Osteoblast (primary cell): ENCODE measurements at regions not wholly inside any gene's neighbourhood (a gene's known extent, or its start where the extent isn't known, plus 50 kb on each side); places are given as distances from the start of the nearest gene placed in this dataset.
"Not testable (repeated sequence)": the region's sequence is repeated elsewhere in the genome, so short reads cannot be mapped to it uniquely, and the experiment has no call there.

ENCODE experiments used
- DNase-seq: peaks from one replicate; pipeline ENCODE4 v3.0.0; 2011; ENCODE audit warnings: low spot score, mixed read lengths; ENCODE audit not compliant: insufficient read length; ENCODE audit errors: missing footprints
- H2AFZ ChIP-seq: 2 replicates; pipeline ENCODE4 v1.6.0; 2011; ENCODE audit warnings: mild to moderate bottlenecking, low read length
- H3K27ac ChIP-seq: 2 replicates; pipeline ENCODE4 v1.5.1; 2011; ENCODE audit warnings: mild to moderate bottlenecking, low read depth, low read length, moderate library complexity
- H3K27me3 ChIP-seq: 2 replicates; pipeline ENCODE4 v1.6.0; 2012; ENCODE audit warnings: mild to moderate bottlenecking, control low read depth, inconsistent platforms, low read length, moderate library complexity; ENCODE audit not compliant: insufficient read depth
- H3K36me3 ChIP-seq: 2 replicates; pipeline ENCODE4 v1.5.1; 2011; ENCODE audit warnings: mild to moderate bottlenecking, low read length, control low read depth, moderate library complexity; ENCODE audit not compliant: insufficient read depth
- H3K4me1 ChIP-seq: 2 replicates; pipeline ENCODE4 v1.5.1; 2011; ENCODE audit warnings: mild to moderate bottlenecking, low read length, control low read depth, moderate library complexity; ENCODE audit not compliant: insufficient read depth
- H3K4me2 ChIP-seq: 2 replicates; pipeline ENCODE4 v1.6.0; 2011; ENCODE audit warnings: mild to moderate bottlenecking, low read length; ENCODE audit not compliant: insufficient read depth
- H3K4me3 ChIP-seq: fragments of 200-600 bp; sonication (generic); 3 replicates; pipeline ENCODE4 v1.5.1; 2012; ENCODE audit warnings: mild to moderate bottlenecking, low read length, inconsistent platforms; ENCODE audit not compliant: insufficient read depth
- H3K79me2 ChIP-seq: 2 replicates; pipeline ENCODE4 v1.6.0; 2012; ENCODE audit warnings: mild to moderate bottlenecking, low read length, control low read depth, inconsistent platforms; ENCODE audit not compliant: insufficient read depth
- H3K9me3 ChIP-seq: 2 replicates; pipeline ENCODE4 v1.5.1; 2011; ENCODE audit warnings: low read depth, low read length, control low read depth
- H4K20me1 ChIP-seq: 2 replicates; pipeline ENCODE4 v1.6.0; 2012; ENCODE audit warnings: mild to moderate bottlenecking, low read length, control low read depth; ENCODE audit not compliant: insufficient read depth
- TF ChIP-seq, protein P1 (sequence below): IDR thresholded peaks from 2 replicates; pipeline ENCODE4 v1.5.1; 2011; ENCODE audit warnings: mild to moderate bottlenecking, low read depth, low read length, moderate library complexity; ENCODE audit errors: extremely low read depth

DNA sequence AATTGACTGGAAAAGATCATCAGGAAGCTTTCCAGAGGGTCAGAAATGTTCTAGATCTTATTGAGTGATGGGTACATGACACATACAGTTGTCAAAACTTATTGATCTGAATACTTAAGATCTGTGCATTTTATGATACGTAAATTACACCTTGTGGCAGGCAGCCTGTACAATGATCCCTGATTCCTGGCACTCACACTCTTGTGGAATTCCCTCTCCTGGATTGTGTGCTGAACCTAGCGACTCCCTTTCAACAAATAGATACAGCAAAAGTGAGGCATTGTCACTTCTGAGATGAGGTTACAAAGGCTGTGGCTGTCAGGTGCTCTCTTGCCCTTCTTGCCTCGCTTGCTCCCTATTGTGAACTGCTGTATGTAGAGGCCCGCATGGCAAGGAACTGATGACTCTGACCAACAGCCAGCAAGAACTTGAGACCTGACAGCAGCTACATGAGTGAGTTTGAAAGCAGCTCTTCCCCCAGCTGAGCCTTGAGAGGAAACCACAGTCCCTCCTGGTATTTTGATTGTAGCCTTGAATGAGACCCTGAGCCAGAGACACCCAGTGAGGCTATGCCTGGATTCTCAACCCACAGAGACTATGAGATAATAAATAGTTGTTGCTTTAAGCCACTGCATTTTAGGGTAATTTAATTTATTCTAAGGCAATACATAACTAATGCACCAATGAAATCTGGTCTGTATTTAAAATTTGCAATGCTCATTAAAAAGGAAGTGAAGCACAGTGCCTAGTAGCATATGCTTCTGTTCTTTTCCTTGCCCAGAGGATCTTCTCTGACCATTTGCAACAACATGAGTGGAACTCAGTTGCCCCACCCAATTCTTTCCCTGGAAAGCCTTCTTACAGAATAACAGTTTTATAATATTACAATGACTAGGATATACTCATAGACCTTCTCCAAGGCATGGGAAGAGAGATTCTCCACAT, 60.5 kb upstream of the IZUMO1R start:
- Histone ChIP-seq H3K4me1 (no peaks in the 10 kb centered on the region), H4K20me1 (no peaks in the 10 kb centered on the region), H3K79me2 (no peaks in the 10 kb centered on the region), H3K4me2 (no peak overlapping the region), H3K27me3 (no peaks in the 10 kb centered on the region), H3K4me3 (no peak overlapping the region), H3K27ac (no peak overlapping the region), H2AFZ (no peak overlapping the region), H3K9me3 (no peaks in the 10 kb centered on the region), H3K36me3 (no peaks in the 10 kb centered on the region)
- TF ChIP-seq, protein P1, sequence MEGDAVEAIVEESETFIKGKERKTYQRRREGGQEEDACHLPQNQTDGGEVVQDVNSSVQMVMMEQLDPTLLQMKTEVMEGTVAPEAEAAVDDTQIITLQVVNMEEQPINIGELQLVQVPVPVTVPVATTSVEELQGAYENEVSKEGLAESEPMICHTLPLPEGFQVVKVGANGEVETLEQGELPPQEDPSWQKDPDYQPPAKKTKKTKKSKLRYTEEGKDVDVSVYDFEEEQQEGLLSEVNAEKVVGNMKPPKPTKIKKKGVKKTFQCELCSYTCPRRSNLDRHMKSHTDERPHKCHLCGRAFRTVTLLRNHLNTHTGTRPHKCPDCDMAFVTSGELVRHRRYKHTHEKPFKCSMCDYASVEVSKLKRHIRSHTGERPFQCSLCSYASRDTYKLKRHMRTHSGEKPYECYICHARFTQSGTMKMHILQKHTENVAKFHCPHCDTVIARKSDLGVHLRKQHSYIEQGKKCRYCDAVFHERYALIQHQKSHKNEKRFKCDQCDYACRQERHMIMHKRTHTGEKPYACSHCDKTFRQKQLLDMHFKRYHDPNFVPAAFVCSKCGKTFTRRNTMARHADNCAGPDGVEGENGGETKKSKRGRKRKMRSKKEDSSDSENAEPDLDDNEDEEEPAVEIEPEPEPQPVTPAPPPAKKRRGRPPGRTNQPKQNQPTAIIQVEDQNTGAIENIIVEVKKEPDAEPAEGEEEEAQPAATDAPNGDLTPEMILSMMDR, result no peak
- peak; percentile 13 for DNase-seq

DNA sequence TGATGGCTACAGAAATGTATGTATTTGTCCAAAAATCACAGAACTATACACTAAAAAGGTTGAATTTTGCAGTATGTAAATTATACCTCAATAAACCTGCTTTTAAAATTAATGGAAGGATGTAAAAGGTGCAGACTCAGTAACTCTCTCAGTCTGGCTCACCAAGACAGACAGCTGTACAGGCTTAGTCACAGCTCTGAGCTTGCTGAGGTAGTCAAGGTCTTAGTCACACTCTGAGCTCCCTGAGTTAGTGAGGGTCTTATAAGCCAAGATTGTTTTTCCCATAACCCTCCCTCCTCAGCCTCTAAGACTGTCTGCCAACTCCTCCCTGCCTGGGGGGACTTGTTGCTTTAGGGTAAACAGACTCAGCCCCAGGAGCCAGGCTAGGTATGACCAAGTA, 59.3 kb upstream of the IZUMO1R start:
- TF ChIP-seq, protein P1, result no peak
- H3K4me3 ChIP-seq, result no peak overlapping the region
- DNase-seq, result peak; percentile 21
- H3K27ac ChIP-seq, result no peak overlapping the region
- no peaks in the 10 kb centered on the region for H3K27me3 ChIP-seq
- no peak overlapping the region for H3K4me2 ChIP-seq
- H3K4me1 ChIP-seq, result no peaks in the 10 kb centered on the region
- no peaks in the 10 kb centered on the region for H4K20me1 ChIP-seq
- no peaks in the 10 kb centered on the region for H3K9me3 ChIP-seq
- H3K36me3 ChIP-seq, result no peaks in the 10 kb centered on the region
- no peaks in the 10 kb centered on the region for H3K79me2 ChIP-seq
- H2AFZ ChIP-seq, result no peak overlapping the region

DNA sequence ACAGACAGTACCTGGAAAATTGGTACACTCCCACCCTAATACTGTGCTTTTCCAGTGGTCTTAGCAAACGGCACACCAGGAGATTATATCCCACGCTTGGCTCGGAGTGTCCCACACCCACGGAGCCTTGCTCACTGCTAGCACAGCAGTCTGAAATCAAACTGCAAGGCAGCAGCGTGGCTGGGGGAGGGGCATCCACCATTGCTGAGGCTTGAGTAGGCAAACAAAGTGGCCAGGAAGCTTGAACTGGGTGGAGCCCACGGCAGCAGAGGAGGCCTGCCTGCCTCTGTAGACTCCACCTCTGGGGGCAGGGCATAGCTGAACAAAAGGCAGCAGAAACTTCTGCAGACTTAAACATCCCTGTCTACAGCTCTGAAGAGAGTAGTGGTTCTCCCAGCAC, 56.1 kb upstream of the IZUMO1R start:
- not testable (repeated sequence) for H3K9me3 ChIP-seq, H4K20me1 ChIP-seq, H3K4me1 ChIP-seq, H3K27ac ChIP-seq, H3K27me3 ChIP-seq, H3K79me2 ChIP-seq, H3K36me3 ChIP-seq, H3K4me3 ChIP-seq, H2AFZ ChIP-seq, H3K4me2 ChIP-seq, DNase-seq

DNA sequence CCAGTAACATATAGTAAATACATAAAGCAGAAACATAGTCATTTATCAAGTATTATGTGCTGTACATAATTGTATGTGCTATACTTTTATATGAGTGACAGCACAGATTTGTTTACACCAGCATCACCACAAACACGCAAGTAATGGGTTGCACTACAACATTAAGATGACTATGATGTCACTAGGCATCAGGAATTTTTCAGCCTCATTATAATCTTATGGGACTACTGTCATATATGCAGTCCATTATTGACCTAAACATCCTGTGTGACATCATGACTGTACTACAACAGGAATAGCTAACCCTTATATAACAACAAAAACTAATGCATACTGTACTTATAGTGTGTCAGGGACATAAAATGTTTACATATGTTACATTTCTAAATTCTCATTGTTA, 50.2 kb upstream of the IZUMO1R start:
- Histone ChIP-seq H2AFZ (no peak overlapping the region), H3K27me3 (no peaks in the 10 kb centered on the region), H4K20me1 (no peaks in the 10 kb centered on the region), H3K4me1 (no peaks in the 10 kb centered on the region), H3K4me2 (no peak overlapping the region), H3K79me2 (no peaks in the 10 kb centered on the region), H3K36me3 (no peaks in the 10 kb centered on the region), H3K27ac (no peak overlapping the region), H3K9me3 (no peaks in the 10 kb centered on the region), H3K4me3 (no peak overlapping the region)
- TF ChIP-seq, protein P1, result no peak
- DNase-seq, result no peak
